Suprapubic skin (tissue), 4 donors: ENCODE measurements at regions not wholly inside any gene's neighbourhood (a gene's known extent, or its start where the extent isn't known, plus 50 kb on each side); places are given as distances from the start of the nearest gene placed in this dataset.

Experiments
- CTCF ChIP-seq, 2 donors: fragments of 200-600 bp in 1 of 2; fragments of 450-650 bp in 1 of 2; sonication (generic) in 1 of 2; IDR thresholded peaks; one replicate each; pipeline ENCODE4 v1.5.1; 2016 to 2019; ENCODE audit warnings: antibody characterized with exemption in 2 of 2, mild to moderate bottlenecking in 1 of 2, moderate library complexity in 1 of 2
- EP300 ChIP-seq: sonication (generic); formaldehyde crosslinking; IDR thresholded peaks from one replicate; pipeline ENCODE4 v1.6.1; 2017; ENCODE audit warnings: antibody characterized with exemption
- POLR2A ChIP-seq, 2 donors: fragments of 450-650 bp; IDR thresholded peaks; one replicate each; pipeline ENCODE4 v1.6.1; 2017; ENCODE audit warnings: antibody characterized with exemption in 2 of 2, mild to moderate bottlenecking in 2 of 2, moderate library complexity in 2 of 2
- POLR2AphosphoS5 ChIP-seq, 3 donors: sonication (generic); formaldehyde crosslinking; IDR thresholded peaks; one replicate each; pipeline ENCODE4 v1.6.1; 2017; ENCODE audit warnings: antibody characterized with exemption in 3 of 3

- TF ChIP-seq POLR2A (IDR thresholded peaks at IDR 0.05) (no peak), POLR2AphosphoS5 (IDR thresholded peaks at IDR 0.05) (no peak), CTCF (IDR thresholded peaks at IDR 0.05) (no peak), EP300 (no peak)
Observed at GRCh38 chr2:102927854-102928267, 166.0 kb downstream of the TMEM182 start.
